HG03045 (cell line): ENCODE measurements at regions not wholly inside any gene's neighbourhood (a gene's known extent, or its start where the extent isn't known, plus 50 kb on each side); places are given as distances from the start of the nearest gene placed in this dataset.

Experiments
- ATAC-seq: cut with Tn5 transposase; IDR thresholded peaks from one replicate; pipeline ENCODE4 v1.9.1; 2021; ENCODE audit warnings: mild to moderate bottlenecking, moderate library complexity; ENCODE audit not compliant: unreplicated experiment

- no peak for ATAC-seq
These were observed 720.6 kb downstream of the JRKL start for GRCh38 chr11:97110376-97110775.

DNA sequence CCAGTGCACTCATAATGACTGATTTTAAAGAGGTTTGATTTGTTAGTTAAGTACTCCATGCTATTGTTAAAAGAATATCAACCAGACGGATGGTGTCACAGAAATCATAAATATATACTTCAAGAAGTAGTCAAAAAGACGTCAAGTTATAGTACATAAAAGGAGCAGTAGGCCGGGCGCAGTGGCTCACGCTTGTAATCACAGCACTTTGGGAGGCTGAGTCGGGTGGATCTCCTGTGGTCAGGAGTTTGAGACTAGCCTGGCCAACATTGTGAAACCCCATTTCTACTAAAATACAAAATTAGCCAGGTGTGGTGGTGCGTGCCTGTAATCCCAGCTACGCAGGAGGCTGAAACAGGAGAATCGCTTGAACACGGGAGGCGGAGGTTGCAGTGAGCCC, 721.7 kb downstream of the JRKL start:
- no peak for ATAC-seq

DNA sequence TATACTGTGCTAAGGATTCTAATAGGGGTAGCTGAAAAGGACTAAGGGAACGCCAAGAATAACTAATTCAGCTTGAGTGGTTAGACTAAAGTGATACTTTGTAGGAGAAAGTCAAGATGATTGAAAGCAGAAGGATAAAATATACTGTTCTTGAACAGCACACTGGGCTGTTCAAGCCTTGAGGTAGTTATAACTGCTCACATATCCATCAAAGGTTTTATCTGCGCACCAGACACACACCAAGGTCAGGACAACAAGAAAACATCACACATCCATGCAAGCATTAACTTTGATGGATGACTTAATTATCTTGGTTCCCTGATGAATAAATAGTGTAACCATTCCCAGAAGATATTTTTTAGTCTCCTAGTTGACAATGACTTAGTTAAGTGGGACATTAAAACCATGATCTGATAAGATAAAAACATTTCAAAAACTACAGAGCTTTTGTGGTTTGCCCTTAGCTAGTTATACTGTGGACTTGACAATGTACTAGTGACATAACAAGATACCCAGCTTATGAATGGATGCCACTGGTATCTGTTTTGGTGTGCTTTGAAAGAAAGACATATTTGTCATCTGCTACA, 728.9 kb downstream of the JRKL start:
- no peak for ATAC-seq

DNA sequence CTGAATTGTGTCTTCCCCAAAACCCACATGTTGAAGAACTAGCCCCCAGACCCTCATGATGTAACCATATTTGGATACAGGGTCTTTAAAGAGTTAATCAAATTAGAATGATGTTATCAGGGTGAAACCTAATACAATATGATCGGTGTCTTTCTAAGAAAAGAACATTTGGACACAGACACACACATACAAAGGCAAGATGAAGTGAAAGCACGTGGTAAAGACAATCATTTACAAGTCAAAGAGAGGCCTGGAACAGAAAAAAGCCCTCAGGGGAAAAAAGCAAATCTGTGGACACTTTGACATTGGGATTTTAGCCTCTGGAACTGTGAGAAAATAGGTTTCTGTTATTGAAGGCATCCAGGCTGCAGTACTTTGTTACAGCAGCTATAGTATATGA, 733.4 kb downstream of the JRKL start:
- no peak for ATAC-seq

DNA sequence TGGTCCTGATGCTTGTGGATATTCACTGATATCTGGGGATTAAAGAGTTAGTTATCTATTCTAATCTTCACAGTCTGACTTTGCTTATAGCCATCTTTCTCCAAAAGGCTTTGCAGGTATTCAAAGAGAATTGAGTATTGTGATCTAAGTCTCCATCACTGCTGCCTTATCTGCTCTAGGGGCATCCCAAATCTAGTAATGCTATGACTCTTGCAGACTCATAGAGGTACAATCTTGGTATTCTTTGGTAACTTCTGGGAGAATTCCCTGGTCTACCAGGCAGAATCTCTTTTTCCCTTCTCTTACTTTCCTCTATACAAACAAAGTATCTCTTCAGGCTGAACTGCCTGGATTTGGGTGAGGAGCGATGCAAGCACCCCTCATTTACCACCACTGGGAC, 746.3 kb downstream of the JRKL start:
- ATAC-seq, result no peak

- ATAC-seq, result no peak
These were observed 751.2 kb downstream of the JRKL start for GRCh38 chr11:97140885-97141494.

GRCh38 chr11:97143463-97143862, 753.6 kb downstream of the JRKL start:
- no peak for ATAC-seq

DNA sequence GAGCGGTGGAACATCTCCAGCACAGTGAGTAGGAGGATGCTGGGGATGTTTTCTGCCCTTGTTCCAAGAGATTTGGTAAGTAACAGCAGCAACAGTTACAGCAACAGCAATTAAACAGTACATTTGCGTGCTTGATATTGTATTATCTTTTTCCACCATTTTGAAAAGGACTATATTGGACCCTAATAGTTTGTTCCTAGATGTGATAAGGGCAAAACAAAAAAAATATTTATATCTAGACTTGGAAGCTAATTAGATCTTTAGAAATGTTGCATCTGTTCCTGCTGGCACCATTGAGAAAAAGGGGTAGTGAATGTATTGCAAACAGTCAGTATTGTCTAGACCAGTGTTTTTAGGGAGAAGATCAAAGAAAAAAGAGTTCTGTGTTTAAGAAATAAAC, 759.9 kb downstream of the JRKL start:
- ATAC-seq, result no peak

- no peak for ATAC-seq
These were observed 767.5 kb downstream of the JRKL start for GRCh38 chr11:97157221-97157740.

DNA sequence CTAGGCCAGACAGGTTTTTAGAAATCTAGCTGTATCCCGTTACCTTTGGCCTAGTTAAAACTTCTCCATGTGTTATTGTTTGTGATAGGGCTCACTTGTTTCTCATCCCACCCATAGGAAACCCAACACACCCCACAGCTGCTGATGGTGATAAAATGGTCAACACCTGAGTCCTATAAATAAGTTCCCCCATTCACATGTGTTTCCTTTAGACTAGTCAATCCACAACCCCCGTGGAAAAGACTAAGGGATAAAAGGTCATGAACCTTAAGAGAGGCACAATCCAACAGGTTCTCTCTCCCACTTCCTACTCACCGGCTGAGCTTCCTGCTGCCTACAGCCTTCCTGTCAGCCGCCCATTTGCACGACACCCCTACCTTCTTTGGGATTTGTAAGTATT, 768.4 kb downstream of the JRKL start:
- ATAC-seq, result no peak

DNA sequence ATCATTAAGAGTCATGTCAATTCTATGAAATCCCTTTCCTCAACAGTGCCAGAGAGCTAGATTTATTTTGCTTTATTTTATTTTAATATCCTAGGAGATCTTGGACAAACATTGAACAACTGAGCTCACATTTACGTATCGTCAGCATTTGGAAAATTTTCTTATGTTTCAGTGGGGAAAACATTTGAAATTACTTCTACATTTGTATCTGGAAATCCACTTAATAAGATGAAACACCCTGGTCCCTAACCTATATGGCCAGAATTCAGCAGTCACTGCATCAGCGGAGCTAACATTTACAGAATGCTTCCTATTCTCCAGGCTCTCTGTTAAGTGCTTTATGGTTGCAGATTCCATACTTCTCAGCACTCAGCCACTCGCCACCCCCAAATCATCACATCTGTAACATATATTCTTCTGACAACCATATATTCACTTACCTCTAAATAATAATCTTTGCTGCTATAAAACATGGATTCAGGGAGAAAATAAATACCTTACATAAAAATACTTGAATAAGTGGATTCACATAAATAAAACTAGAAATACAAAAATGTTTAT, 773.9 kb downstream of the JRKL start:
- no peak for ATAC-seq

- no peak for ATAC-seq
These were observed 812.2 kb downstream of the JRKL start for GRCh38 chr11:97201743-97202612.

- ATAC-seq, result no peak
These were observed 812.9 kb downstream of the JRKL start for GRCh38 chr11:97202613-97203292.

GRCh38 chr11:97218011-97218410, 828.2 kb downstream of the JRKL start:
- no peak for ATAC-seq

- no peak for ATAC-seq
These were observed 833.8 kb downstream of the JRKL start for GRCh38 chr11:97223647-97224046.

DNA sequence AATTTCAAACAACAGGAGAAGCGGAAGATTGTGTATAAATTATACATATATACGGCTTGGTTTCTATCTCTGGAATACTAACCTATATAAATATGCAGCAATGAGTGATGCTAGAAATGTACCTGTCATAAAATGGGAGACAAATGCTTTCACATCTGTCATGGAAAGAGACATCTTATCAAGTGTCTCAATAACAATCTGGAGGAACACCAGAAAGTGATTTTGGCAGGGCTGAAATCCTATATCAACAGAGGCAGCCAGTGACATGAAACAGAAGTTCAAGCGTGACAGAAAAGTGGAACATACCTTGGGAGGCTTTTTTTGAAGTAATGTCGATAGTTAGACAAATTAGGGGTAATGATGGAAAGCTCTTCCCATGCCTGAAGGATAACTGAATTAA, 834.6 kb downstream of the JRKL start:
- no peak for ATAC-seq

DNA sequence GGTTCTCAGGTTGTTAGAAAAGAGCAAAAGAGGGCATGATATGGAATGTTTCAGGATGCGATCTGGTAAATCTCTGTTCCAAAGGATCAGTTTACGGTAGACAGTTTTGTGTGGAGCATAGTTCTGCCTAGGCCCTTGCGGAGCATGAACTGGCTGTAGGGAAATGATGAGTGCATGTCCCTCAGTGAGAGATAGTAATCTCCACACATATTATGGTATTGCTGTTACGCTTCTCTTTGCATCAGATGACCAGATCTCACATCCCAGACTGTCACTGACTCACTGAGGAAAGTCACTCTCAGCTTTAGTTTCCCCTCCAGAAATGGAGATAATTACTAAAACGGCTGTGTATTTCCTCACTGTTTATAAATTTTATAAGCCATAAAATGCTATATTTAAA, 836.0 kb downstream of the JRKL start:
- ATAC-seq, result no peak

- ATAC-seq, result no peak
These were observed 840.1 kb downstream of the JRKL start for GRCh38 chr11:97229936-97230335.

GRCh38 chr11:97231231-97231630, 841.4 kb downstream of the JRKL start:
- ATAC-seq, result no peak

- no peak for ATAC-seq
These were observed 844.2 kb downstream of the JRKL start for GRCh38 chr11:97234016-97234415.

GRCh38 chr11:97237151-97237550, 847.3 kb downstream of the JRKL start:
- ATAC-seq, result no peak
